Esophagus squamous epithelium (tissue), 5 donors: ENCODE measurements at regions not wholly inside any gene's neighbourhood (a gene's known extent, or its start where the extent isn't known, plus 50 kb on each side); places are given as distances from the start of the nearest gene placed in this dataset.

Source experiments
- DNase-seq: peaks from one replicate; lab custom pipeline; 2025; lab: John Stamatoyannopoulos, UW
- H3K27ac ChIP-seq, 4 donors: fragments of 200-600 bp; sonication (generic); one replicate each; pipeline ENCODE4 v1.5.1; 2016 to 2019; ENCODE audit warnings: mild to moderate bottlenecking in 1 of 4
- H3K27me3 ChIP-seq, 4 donors: fragments of 200-600 bp; sonication (generic); 1 replicate in 3 of 4; 2 replicates in 1 of 4; pipeline versions ENCODE4 v1.5.1 to v1.6.0; 2017 to 2021; ENCODE audit warnings: antibody characterized with exemption in 1 of 4
- H3K36me3 ChIP-seq, 3 donors: fragments of 200-600 bp; sonication (generic); one replicate each; pipeline ENCODE4 v1.5.1; 2016 to 2019
- H3K4me1 ChIP-seq, 3 donors: fragments of 200-600 bp; sonication (generic); one replicate each; pipeline ENCODE4 v1.5.1; 2017 to 2019
- H3K4me3 ChIP-seq, 4 donors: fragments of 200-600 bp; sonication (generic); 1 replicate in 3 of 4; 2 replicates in 1 of 4; pipeline ENCODE4 v1.5.1; 2016 to 2019; ENCODE audit warnings: mild to moderate bottlenecking in 2 of 4, moderate library complexity in 1 of 4
- H3K9me3 ChIP-seq, 3 donors: fragments of 200-600 bp; sonication (generic); one replicate each; pipeline ENCODE4 v1.5.1; 2016 to 2019
- CTCF ChIP-seq, 6 experiments: fragments of 450-650 bp in 4 of 6; fragments of 200-600 bp in 2 of 6; sonication (generic) in 2 of 6; IDR thresholded peaks; one replicate each; pipeline ENCODE4 v1.5.1; 2016 to 2019; ENCODE audit warnings: antibody characterized with exemption in 6 of 6, mild to moderate bottlenecking in 4 of 6, moderate library complexity in 4 of 6
- POLR2A ChIP-seq, 4 donors: fragments of 450-650 bp; IDR thresholded peaks; one replicate each; pipeline ENCODE4 v1.6.1; 2017; ENCODE audit warnings: antibody characterized with exemption in 4 of 4, mild to moderate bottlenecking in 4 of 4, moderate library complexity in 3 of 4
- WGBS, 2 donors: methylation state at CpG; one replicate each; pipeline ENCODE4 v1.1.5; 2018; 5-methylcytosine and 5-hydroxymethylcytosine counted together
- intact Hi-C: fragments of 100-400 bp; cut with DNase I; formaldehyde crosslinking; loops from one replicate; pipeline ENCODE4 v1.15.0; 2022
- donor health status: DM: yes; HTN: yes; CAD: no.

GRCh38 chr10:23514321-23514720 lies 75.4 kb downstream of the OTUD1 start:
- Histone ChIP-seq H3K27me3 (no peaks in the 10 kb centered on the region), H3K4me3 (no peak overlapping the region), H3K27ac (no peak overlapping the region), H3K9me3 (no peaks in the 10 kb centered on the region), H3K4me1 (peaks cover 0 to 14% (median 0%) of the 10 kb centered on the region in 3 donors), H3K36me3 (no peaks in the 10 kb centered on the region)
- intact Hi-C loops, result no loop called here
- TF ChIP-seq POLR2A (IDR thresholded peaks at IDR 0.05), result no peak
- TF ChIP-seq CTCF (IDR thresholded peaks at IDR 0.05), result no peak
- 64 to 81% methylated on average over 3 to 4 of the region's 4 CpGs for whole genome bisulfite sequencing, 2 donors
- no peak for DNase-seq

- Histone ChIP-seq H3K4me1 (peaks cover 0 to 12% (median 0%) of the 10 kb centered on the region in 3 donors), H3K27me3 (no peaks in the 10 kb centered on the region), H3K27ac (no peak overlapping the region), H3K4me3 (no peak overlapping the region), H3K36me3 (no peaks in the 10 kb centered on the region), H3K9me3 (peaks cover 0 to 5% (median 0%) of the 10 kb centered on the region in 3 donors)
- intact Hi-C loops, result no loop called here
- WGBS, 2 donors, result 14 to 20% methylated on average over 3 of the region's 3 CpGs
- no peak for DNase-seq
- TF ChIP-seq CTCF (IDR thresholded peaks at IDR 0.05) (peak in 4 of 6 experiments; percentile 30 to 56 (median 35)), POLR2A (IDR thresholded peaks at IDR 0.05) (no peak)
Measured at GRCh38 chr10:23516530-23516929, 77.7 kb downstream of the OTUD1 start.

GRCh38 chr10:23517155-23517554 lies 78.3 kb downstream of the OTUD1 start:
- no peaks in the 10 kb centered on the region for H3K36me3 ChIP-seq
- peaks cover 0 to 7% (median 0%) of the 10 kb centered on the region in 3 donors for H3K4me1 ChIP-seq
- DNase-seq, result no peak
- H3K27ac ChIP-seq, result no peak overlapping the region
- no peak for TF ChIP-seq CTCF (IDR thresholded peaks at IDR 0.05)
- no peak for TF ChIP-seq POLR2A (IDR thresholded peaks at IDR 0.05)
- intact Hi-C loops, result no loop called here
- H3K4me3 ChIP-seq, result no peak overlapping the region
- WGBS, 2 donors, result 66 to 74% methylated on average over 2 of the region's 2 CpGs
- no peaks in the 10 kb centered on the region for H3K27me3 ChIP-seq
- H3K9me3 ChIP-seq, result peaks cover 0 to 5% (median 0%) of the 10 kb centered on the region in 3 donors

- no peaks in the 10 kb centered on the region for H3K27me3 ChIP-seq
- DNase-seq, result no peak
- intact Hi-C loops, result no loop called here
- no peaks in the 10 kb centered on the region for H3K36me3 ChIP-seq
- H3K4me1 ChIP-seq, result no peaks in the 10 kb centered on the region
- TF ChIP-seq CTCF (IDR thresholded peaks at IDR 0.05) (no peak), POLR2A (IDR thresholded peaks at IDR 0.05) (no peak)
- no peak overlapping the region for H3K4me3 ChIP-seq
- H3K27ac ChIP-seq, result no peak overlapping the region
- WGBS, 2 donors, result 81 to 83% methylated on average over 1 of the region's 1 CpG
- H3K9me3 ChIP-seq, result peaks cover 0 to 5% (median 0%) of the 10 kb centered on the region in 3 donors
Measured at GRCh38 chr10:23521735-23522134, 82.9 kb downstream of the OTUD1 start.

GRCh38 chr10:23522345-23522744 lies 83.5 kb downstream of the OTUD1 start:
- Histone ChIP-seq H3K27me3 (no peaks in the 10 kb centered on the region), H3K4me1 (no peaks in the 10 kb centered on the region), H3K36me3 (no peaks in the 10 kb centered on the region), H3K4me3 (no peak overlapping the region), H3K27ac (no peak overlapping the region), H3K9me3 (peaks cover 0 to 5% (median 0%) of the 10 kb centered on the region in 3 donors)
- no peak for DNase-seq
- intact Hi-C loops, result no loop called here
- TF ChIP-seq CTCF (IDR thresholded peaks at IDR 0.05) (no peak), POLR2A (IDR thresholded peaks at IDR 0.05) (no peak)
- WGBS, 2 donors, result 47 to 49% methylated on average over 4 of the region's 4 CpGs
